ENCODE measurements at regions not wholly inside any gene's neighbourhood (a gene's known extent, or its start where the extent isn't known, plus 50 kb on each side); places are given as distances from the start of the nearest gene placed in this dataset.

GRCh38 chr7:153386556-153386955, 627.0 kb downstream of the ACTR3B start:
- H3K27ac Mint-ChIP-seq (ENCODE audit: unreplicated experiment), result no peak overlapping the region
- H3K4me1 Mint-ChIP-seq (ENCODE audit: low read depth, unreplicated experiment), result no peaks in the 10 kb centered on the region
- H3K27me3 Mint-ChIP-seq (ENCODE audit: unreplicated experiment), result peaks cover 3% of the 10 kb centered on the region
- TF ChIP-seq CTCF (IDR thresholded peaks at IDR 0.05; ENCODE audit: partially characterized antibody, unreplicated experiment), result no peak
- H3K36me3 Mint-ChIP-seq (ENCODE audit: unreplicated experiment), result peaks cover 27% of the 10 kb centered on the region
- H3K9me3 Mint-ChIP-seq (ENCODE audit: unreplicated experiment), result peaks cover 25% of the 10 kb centered on the region
- no peak for DNase-seq
- no peak overlapping the region for H3K4me3 Mint-ChIP-seq (ENCODE audit: unreplicated experiment)

- Mint-ChIP-seq H3K36me3 (ENCODE audit: unreplicated experiment) (peaks cover 35% of the 10 kb centered on the region), H3K27me3 (ENCODE audit: unreplicated experiment) (peaks cover 3% of the 10 kb centered on the region), H3K4me1 (ENCODE audit: low read depth, unreplicated experiment) (no peaks in the 10 kb centered on the region), H3K4me3 (ENCODE audit: unreplicated experiment) (no peak overlapping the region), H3K27ac (ENCODE audit: unreplicated experiment) (no peak overlapping the region), H3K9me3 (ENCODE audit: unreplicated experiment) (peaks cover 26% of the 10 kb centered on the region)
- no peak for TF ChIP-seq CTCF (IDR thresholded peaks at IDR 0.05; ENCODE audit: partially characterized antibody, unreplicated experiment)
- no peak for DNase-seq
These were observed 629.1 kb downstream of the ACTR3B start for GRCh38 chr7:153388611-153389010.

- TF ChIP-seq CTCF (IDR thresholded peaks at IDR 0.05; ENCODE audit: partially characterized antibody, unreplicated experiment), result no peak
- H3K4me1 Mint-ChIP-seq (ENCODE audit: low read depth, unreplicated experiment), result no peaks in the 10 kb centered on the region
- H3K27ac Mint-ChIP-seq (ENCODE audit: unreplicated experiment), result no peak overlapping the region
- no peak for DNase-seq
- H3K9me3 Mint-ChIP-seq (ENCODE audit: unreplicated experiment), result peaks cover 26% of the 10 kb centered on the region
- H3K36me3 Mint-ChIP-seq (ENCODE audit: unreplicated experiment), result peaks cover 30% of the 10 kb centered on the region
- H3K4me3 Mint-ChIP-seq (ENCODE audit: unreplicated experiment), result no peak overlapping the region
- peaks cover 3% of the 10 kb centered on the region for H3K27me3 Mint-ChIP-seq (ENCODE audit: unreplicated experiment)
These were observed 629.7 kb downstream of the ACTR3B start for GRCh38 chr7:153389261-153389660.

GRCh38 chr7:153390955-153391354, 631.4 kb downstream of the ACTR3B start:
- H3K4me3 Mint-ChIP-seq (ENCODE audit: unreplicated experiment), result no peak overlapping the region
- no peak for DNase-seq
- H3K36me3 Mint-ChIP-seq (ENCODE audit: unreplicated experiment), result peaks cover 27% of the 10 kb centered on the region
- H3K9me3 Mint-ChIP-seq (ENCODE audit: unreplicated experiment), result peaks cover 21% of the 10 kb centered on the region
- H3K27ac Mint-ChIP-seq (ENCODE audit: unreplicated experiment), result no peak overlapping the region
- peaks cover 3% of the 10 kb centered on the region for H3K27me3 Mint-ChIP-seq (ENCODE audit: unreplicated experiment)
- TF ChIP-seq CTCF (IDR thresholded peaks at IDR 0.05; ENCODE audit: partially characterized antibody, unreplicated experiment), result no peak
- no peaks in the 10 kb centered on the region for H3K4me1 Mint-ChIP-seq (ENCODE audit: low read depth, unreplicated experiment)

- H3K27ac Mint-ChIP-seq (ENCODE audit: unreplicated experiment), result no peak overlapping the region
- H3K4me3 Mint-ChIP-seq (ENCODE audit: unreplicated experiment), result no peak overlapping the region
- no peaks in the 10 kb centered on the region for H3K4me1 Mint-ChIP-seq (ENCODE audit: low read depth, unreplicated experiment)
- H3K36me3 Mint-ChIP-seq (ENCODE audit: unreplicated experiment), result peaks cover 23% of the 10 kb centered on the region
- DNase-seq, result no peak
- no peak for TF ChIP-seq CTCF (IDR thresholded peaks at IDR 0.05; ENCODE audit: partially characterized antibody, unreplicated experiment)
- peaks cover under 1% of the 10 kb centered on the region for H3K27me3 Mint-ChIP-seq (ENCODE audit: unreplicated experiment)
- peaks cover 19% of the 10 kb centered on the region for H3K9me3 Mint-ChIP-seq (ENCODE audit: unreplicated experiment)
These were observed 633.2 kb downstream of the ACTR3B start for GRCh38 chr7:153392726-153393125.
